ENCODE measurements at regions not wholly inside any gene's neighbourhood (a gene's known extent, or its start where the extent isn't known, plus 50 kb on each side); places are given as distances from the start of the nearest gene placed in this dataset.

GRCh38 chr2:128745946-128746345 lies 427.3 kb upstream of the HS6ST1 start:
- no peak for DNase-seq (ENCODE audit: low read depth, low spot score)

- peak; percentile 95 for DNase-seq (ENCODE audit: low read depth, low spot score)
Observed at GRCh38 chr2:128746356-128746755, 427.7 kb upstream of the HS6ST1 start.

- no peak for DNase-seq (ENCODE audit: low read depth, low spot score)
Observed at GRCh38 chr2:128748336-128748735, 429.7 kb upstream of the HS6ST1 start.

GRCh38 chr2:128748835-128749605 lies 430.4 kb upstream of the HS6ST1 start:
- no peak for DNase-seq (ENCODE audit: low read depth, low spot score)

- no peak for DNase-seq (ENCODE audit: low read depth, low spot score)
Observed at GRCh38 chr2:128750328-128751165, 431.9 kb upstream of the HS6ST1 start.

- no peak for DNase-seq (ENCODE audit: low read depth, low spot score)
Observed at GRCh38 chr2:128751746-128752145, 433.1 kb upstream of the HS6ST1 start.

GRCh38 chr2:128752691-128753263 lies 434.1 kb upstream of the HS6ST1 start:
- DNase-seq (ENCODE audit: low read depth, low spot score), result no peak

GRCh38 chr2:128753321-128753720 lies 434.7 kb upstream of the HS6ST1 start:
- DNase-seq (ENCODE audit: low read depth, low spot score), result no peak

- no peak for DNase-seq (ENCODE audit: low read depth, low spot score)
Observed at GRCh38 chr2:128753800-128754199, 435.1 kb upstream of the HS6ST1 start.

- no peak for DNase-seq (ENCODE audit: low read depth, low spot score)
Observed at GRCh38 chr2:128754246-128754724, 435.6 kb upstream of the HS6ST1 start.

GRCh38 chr2:128755695-128756364 lies 437.2 kb upstream of the HS6ST1 start:
- DNase-seq (ENCODE audit: low read depth, low spot score), result no peak

- DNase-seq (ENCODE audit: low read depth, low spot score), result no peak
Observed at GRCh38 chr2:128756365-128756717, 437.7 kb upstream of the HS6ST1 start.

GRCh38 chr2:128765811-128766210 lies 447.1 kb upstream of the HS6ST1 start:
- no peak for DNase-seq (ENCODE audit: low read depth, low spot score)

GRCh38 chr2:128768041-128768440 lies 449.4 kb upstream of the HS6ST1 start:
- DNase-seq (ENCODE audit: low read depth, low spot score), result no peak

- no peak for DNase-seq (ENCODE audit: low read depth, low spot score)
Observed at GRCh38 chr2:128769457-128770142, 450.9 kb upstream of the HS6ST1 start.

- no peak for DNase-seq (ENCODE audit: low read depth, low spot score)
Observed at GRCh38 chr2:128770143-128771085, 451.7 kb upstream of the HS6ST1 start.

- DNase-seq (ENCODE audit: low read depth, low spot score), result no peak
Observed at GRCh38 chr2:128771401-128771800, 452.7 kb upstream of the HS6ST1 start.

- DNase-seq (ENCODE audit: low read depth, low spot score), result no peak
Observed at GRCh38 chr2:128772671-128773070, 454.0 kb upstream of the HS6ST1 start.

GRCh38 chr2:128773641-128774319 lies 455.1 kb upstream of the HS6ST1 start:
- DNase-seq (ENCODE audit: low read depth, low spot score), result no peak

All from astrocyte of the hippocampus (primary cell).